Right renal pelvis (tissue), 4 donors: ENCODE measurements at regions not wholly inside any gene's neighbourhood (a gene's known extent, or its start where the extent isn't known, plus 50 kb on each side); places are given as distances from the start of the nearest gene placed in this dataset.
"Not testable (repeated sequence)": the region's sequence is repeated elsewhere in the genome, so short reads cannot be mapped to it uniquely, and the experiment has no call there.

Experiments used
- DNase-seq, 4 donors: peaks; one replicate each; pipeline ENCODE4 v3.0.0-alpha.2; 2013; ENCODE audit warnings: low read depth in 4 of 4, low spot score in 3 of 4, missing footprints in 1 of 4

- not testable (repeated sequence) for DNase-seq
Observed at GRCh38 chr2:87559001-87559400, 188.9 kb upstream of the PLGLB2 start.

DNA sequence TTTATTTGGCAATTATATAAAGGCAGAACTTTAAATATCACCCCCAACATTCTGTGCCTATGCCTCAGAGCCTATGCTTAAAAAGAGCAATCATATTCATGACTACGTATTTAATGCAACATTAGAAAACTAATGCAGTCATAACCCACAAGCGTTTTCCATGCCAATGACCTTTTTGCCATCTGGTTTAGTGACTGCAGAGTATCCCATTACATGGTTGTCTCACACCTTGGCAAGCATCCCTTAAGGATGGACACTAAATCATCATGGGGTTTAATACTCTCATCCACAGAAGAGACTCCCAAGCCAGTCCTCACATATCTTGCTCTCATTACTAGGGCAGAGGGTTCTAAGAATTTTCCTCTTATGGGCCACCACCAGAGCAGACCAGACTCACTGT, 188.2 kb upstream of the PLGLB2 start:
- not testable (repeated sequence) for DNase-seq

GRCh38 chr2:87565116-87565515, 182.8 kb upstream of the PLGLB2 start:
- DNase-seq, result not testable (repeated sequence)

GRCh38 chr2:87566531-87566930, 181.4 kb upstream of the PLGLB2 start:
- DNase-seq, result not testable (repeated sequence)

DNA sequence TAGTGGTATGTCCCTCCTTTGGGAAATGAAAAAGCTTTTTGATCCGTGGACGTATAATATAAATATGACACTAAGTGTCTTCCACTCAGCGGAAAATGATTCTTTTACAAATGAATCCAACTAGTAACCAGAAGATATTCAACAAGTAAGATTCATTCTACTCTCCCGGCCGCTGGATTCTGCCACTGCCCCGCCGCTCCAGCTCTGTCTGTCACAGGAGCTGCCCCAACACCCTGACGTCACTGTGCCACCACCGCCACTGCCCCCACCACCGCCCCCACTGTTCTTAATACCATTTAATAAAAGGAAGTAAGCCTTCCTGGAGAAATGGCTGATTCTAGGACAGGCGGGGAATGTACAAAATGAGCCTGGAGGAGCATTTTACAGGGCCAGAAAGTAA, 180.8 kb upstream of the PLGLB2 start:
- DNase-seq, result not testable (repeated sequence)

DNA sequence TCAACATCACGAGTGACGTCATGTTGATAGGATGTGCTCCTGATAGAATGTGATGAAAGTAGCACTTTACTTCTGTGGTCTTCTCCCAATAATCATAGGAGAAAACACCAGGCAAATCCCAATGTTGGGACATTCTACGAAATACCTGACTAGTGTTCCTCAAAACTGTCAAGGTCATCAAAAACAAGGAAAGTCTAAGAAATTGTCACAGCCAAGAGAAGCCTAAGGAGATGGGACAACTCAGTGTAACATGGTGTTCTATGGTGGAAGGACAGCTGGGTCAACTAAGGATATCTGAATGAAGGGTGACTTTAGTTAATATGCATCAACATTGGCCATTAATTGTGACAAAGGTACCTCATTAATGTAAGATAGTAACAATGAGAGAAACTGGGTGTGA, 180.0 kb upstream of the PLGLB2 start:
- not testable (repeated sequence) for DNase-seq

DNA sequence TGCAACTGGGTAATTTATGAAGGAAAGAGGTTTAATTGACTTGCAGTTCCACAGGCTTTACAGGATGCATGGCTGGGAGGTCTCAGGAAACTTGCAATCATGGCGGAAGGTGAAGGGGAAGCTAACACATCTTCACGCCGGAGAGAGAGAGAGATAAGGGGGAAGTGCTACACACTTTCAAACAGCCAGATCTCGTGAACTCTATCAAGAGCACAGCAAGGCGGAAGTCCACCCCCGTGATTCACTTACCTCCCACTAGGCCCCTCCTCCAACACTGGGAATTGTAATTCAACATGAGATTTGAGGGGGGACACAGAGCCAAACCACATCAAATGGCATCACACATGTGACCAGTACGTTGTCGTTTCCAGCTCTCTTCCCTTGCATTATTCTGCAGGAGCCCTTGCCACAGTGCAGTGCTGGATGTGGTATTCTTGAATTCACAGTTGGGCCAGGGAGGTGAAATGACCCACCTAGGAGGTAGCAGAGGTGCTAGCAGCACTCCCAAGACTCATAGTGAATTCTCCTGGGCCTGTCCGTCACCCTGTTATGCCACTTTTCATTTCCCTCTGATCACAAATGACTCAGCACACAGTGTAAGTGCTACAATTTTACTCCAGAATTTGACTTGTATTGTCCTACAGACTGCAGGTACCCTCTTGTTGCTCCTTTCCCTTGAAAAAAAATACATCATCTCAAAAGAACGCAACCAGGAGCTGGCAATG, 179.2 kb upstream of the PLGLB2 start:
- DNase-seq, result not testable (repeated sequence)

DNA sequence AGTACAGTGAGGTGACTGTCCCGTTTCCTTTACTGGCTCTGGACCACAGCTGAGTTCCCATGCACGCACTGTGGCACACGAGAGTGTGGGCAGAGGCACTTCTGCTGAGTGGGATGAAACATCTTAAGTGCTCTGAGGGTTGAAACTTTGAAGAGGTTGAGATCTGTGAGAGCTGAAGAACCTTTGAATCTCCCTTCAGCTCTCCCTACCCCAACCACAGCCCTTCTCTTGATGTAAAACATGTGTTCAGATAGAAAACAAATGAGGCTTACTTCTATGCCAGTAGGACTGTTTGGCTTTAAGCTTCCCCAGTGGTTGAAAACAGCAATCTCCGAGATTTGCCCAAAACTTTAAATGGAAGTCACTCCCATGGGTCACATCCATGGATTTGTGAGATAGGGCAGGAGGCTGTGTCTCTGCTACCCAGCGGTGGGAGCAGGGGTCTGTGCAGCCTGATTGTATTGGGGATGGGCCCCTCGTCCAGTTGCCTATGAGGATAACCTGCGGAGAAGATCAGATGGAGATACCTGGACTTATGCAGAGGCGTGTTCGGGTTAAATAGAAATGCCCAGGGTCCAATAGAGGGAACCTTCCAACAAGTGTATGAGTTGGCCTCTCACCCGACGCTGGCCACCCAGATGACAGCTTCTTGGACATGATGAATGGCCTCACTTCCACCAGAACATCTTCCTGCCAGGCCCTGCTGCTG, 178.0 kb upstream of the PLGLB2 start:
- DNase-seq, result not testable (repeated sequence)

- not testable (repeated sequence) for DNase-seq
Observed at GRCh38 chr2:87571889-87572465, 175.9 kb upstream of the PLGLB2 start.

- DNase-seq, result not testable (repeated sequence)
Observed at GRCh38 chr2:87572906-87573305, 175.0 kb upstream of the PLGLB2 start.

- not testable (repeated sequence) for DNase-seq
Observed at GRCh38 chr2:87573386-87574192, 174.3 kb upstream of the PLGLB2 start.

GRCh38 chr2:87574193-87575119, 173.4 kb upstream of the PLGLB2 start:
- DNase-seq, result not testable (repeated sequence)

DNA sequence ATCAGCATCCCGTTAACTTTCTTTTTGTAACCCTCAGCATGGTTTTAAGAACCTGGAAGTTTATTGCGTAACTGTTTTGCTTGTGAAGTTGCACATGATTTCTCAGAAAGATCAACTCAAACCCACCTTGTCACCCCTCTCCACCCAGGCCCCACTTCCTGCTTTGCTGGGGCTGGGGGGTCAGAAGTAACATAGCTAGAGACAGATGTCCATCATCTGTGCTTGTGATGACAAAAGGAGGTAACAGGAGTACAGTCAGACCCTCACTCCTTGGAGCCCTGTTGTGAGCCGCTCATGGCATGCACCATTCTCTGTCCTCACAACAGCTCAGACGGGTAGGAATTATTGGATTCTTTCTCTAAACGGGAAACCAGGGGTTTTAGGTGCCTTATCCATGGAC, 172.7 kb upstream of the PLGLB2 start:
- DNase-seq, result not testable (repeated sequence)

DNA sequence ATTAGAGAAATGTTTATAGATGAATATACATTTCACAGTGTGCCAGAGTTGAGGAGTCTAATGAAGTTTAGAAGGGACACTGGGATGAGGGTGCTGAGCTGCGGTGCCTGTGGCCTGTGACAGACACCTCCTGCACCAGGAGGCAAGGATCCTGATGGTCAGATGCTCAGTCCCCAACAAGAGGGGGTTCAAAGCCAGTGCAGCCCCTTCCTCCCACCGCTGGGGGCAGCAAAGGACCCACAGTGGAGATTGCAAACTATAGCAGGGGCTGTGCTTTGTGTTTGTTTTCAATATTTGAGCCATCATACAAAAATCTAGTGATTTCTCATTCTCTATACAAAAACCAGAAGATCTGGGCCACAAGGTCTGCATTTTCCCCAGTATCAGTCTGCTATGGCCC, 170.5 kb upstream of the PLGLB2 start:
- DNase-seq, result not testable (repeated sequence)

- DNase-seq, result not testable (repeated sequence)
Observed at GRCh38 chr2:87582152-87582551, 165.7 kb upstream of the PLGLB2 start.

GRCh38 chr2:87582579-87582978, 165.3 kb upstream of the PLGLB2 start:
- DNase-seq, result not testable (repeated sequence)

DNA sequence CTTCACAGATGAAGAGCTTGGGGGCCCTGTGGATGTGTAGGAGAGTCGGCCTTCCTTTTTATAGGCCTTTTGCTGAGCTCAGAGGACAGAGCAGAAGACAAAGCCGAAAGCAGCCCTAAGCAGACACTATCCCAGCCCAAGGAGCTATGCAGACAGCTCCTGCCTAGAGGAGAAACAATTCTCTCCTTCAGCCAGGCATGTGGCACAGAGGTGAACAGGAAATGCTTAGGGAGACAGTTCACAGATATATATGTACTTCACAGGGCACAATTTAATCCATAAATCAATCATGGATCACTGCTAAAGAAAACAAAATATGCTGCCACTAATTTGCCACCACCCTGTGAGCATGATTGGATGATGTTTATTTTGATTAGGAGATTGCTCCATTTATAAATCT, 164.5 kb upstream of the PLGLB2 start:
- not testable (repeated sequence) for DNase-seq

GRCh38 chr2:87583803-87584202, 164.1 kb upstream of the PLGLB2 start:
- DNase-seq, result not testable (repeated sequence)

DNA sequence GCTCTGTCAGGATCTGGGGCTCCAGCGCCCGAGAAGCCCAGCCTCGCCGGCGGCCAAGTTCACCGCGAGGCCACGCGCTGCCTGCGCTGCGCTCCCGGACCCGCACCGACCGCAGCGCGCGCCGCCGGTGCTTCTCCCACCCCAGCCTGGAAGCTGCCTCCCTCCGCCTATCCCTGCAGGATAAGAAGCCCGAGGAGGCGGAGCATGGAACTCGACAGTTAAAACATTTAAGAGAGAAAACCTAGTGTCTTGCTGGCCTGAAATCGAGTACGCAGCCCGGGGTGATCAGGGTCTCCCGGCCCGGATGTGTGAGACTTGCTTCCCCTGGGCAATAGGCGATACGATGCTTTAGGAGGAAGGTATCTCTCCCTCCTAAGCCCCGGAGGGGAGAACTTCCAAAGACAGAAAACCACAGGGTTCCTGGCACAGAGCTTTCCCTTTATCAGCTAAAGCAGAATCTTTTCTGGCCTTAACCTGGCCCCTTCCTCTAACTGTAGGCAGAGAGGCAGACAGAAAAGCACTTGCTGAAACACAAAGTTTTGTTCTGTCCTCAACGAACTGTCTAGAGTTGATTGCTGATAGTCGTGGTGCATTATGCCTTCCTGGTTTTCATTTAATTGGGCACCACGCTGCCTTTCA, 163.5 kb upstream of the PLGLB2 start:
- DNase-seq, result not testable (repeated sequence)
